Upper lobe of left lung (tissue), 4 donors: ENCODE measurements at regions not wholly inside any gene's neighbourhood (a gene's known extent, or its start where the extent isn't known, plus 50 kb on each side); places are given as distances from the start of the nearest gene placed in this dataset.

Source experiments
- CTCF ChIP-seq, 6 experiments: fragments of 450-650 bp in 4 of 6; fragments of 200-600 bp in 2 of 6; sonication (generic) in 2 of 6; IDR thresholded peaks; one replicate each; pipeline ENCODE4 v1.5.1; 2016 to 2019; ENCODE audit warnings: antibody characterized with exemption in 6 of 6
- POLR2A ChIP-seq, 4 donors: fragments of 450-650 bp; IDR thresholded peaks; one replicate each; pipeline ENCODE4 v1.5.1; 2016 to 2017; ENCODE audit warnings: antibody characterized with exemption in 4 of 4, mild to moderate bottlenecking in 2 of 4

- TF ChIP-seq CTCF (IDR thresholded peaks at IDR 0.05) (no peak), POLR2A (IDR thresholded peaks at IDR 0.05) (no peak)
These were observed 1604.0 kb downstream of the REEP3 start for GRCh38 chr10:65125212-65125611.
